K562 (cell line): ENCODE measurements at regions not wholly inside any gene's neighbourhood (a gene's known extent, or its start where the extent isn't known, plus 50 kb on each side); places are given as distances from the start of the nearest gene placed in this dataset.

Experiments
- ATAC-seq: fragments of 200-7000 bp; cut with Tn5 transposase; 3 replicates; pipeline ENCODE4 v1.9.1; 2020; ENCODE audit warnings: moderate library complexity
- BruUV-seq: library from RNA; stranded (reverse); fragments of 400-500 nt; replicated peaks from 2 replicates; lab custom pipeline; 2021; lab: Mats Ljungman, UMichigan
- CTCF ChIA-PET: fragments of 300-600 bp; formaldehyde crosslinking; extraction: SDS; loops from one replicate; lab custom pipeline; 2021; ENCODE audit warnings: low intra/inter-chr PET ratio; lab: Yijun Ruan, JAX
- POLR2A ChIA-PET: fragments of 300-600, 350-650 bp; sonication (Branson Sonifier 250); formaldehyde crosslinking; extraction: SDS; loops from one replicate; lab custom pipeline; 2021; ENCODE audit warnings: antibody characterized with exemption, inconsistent platforms; lab: Yijun Ruan, JAX
- DNase-seq, 4 experiments: peaks; one replicate each; pipeline versions ENCODE4 v3.0.0 to v3.0.0-alpha.2; 2011 to 2018; ENCODE audit warnings: low spot score in 3 of 4, mixed read lengths in 3 of 4; ENCODE audit errors: extremely low read depth in 1 of 4
- FAIRE-seq: peaks from 2 replicates; lab custom pipeline; 2011; peaks lifted over from hg19 to GRCh38; lab: Jason Lieb, UNC
- H2AFZ ChIP-seq: 2 replicates; pipeline ENCODE4 v1.6.0; 2011; ENCODE audit warnings: low read depth, low read length, control low read depth, inconsistent platforms
- H3K27ac ChIP-seq: fragments of 200-600 bp; 3 replicates; pipeline ENCODE4 v1.8.0; 2011; ENCODE audit warnings: low read depth, mild to moderate bottlenecking, control low read depth, inconsistent platforms, low read length, moderate library complexity, mixed read lengths; ENCODE audit errors: extremely low read depth
- H3K27me3 ChIP-seq, 2 experiments: fragments of 300-600 bp in 1 of 2; 2 replicates in 1 of 2; 3 replicates in 1 of 2; pipeline versions ENCODE4 v1.6.0 to v1.8.0; 2011; ENCODE audit warnings: inconsistent platforms in 2 of 2, low read length in 2 of 2, mild to moderate bottlenecking in 1 of 2, mixed read lengths in 1 of 2, moderate library complexity in 1 of 2; ENCODE audit not compliant: control insufficient read depth in 2 of 2, insufficient read depth in 2 of 2
- H3K36me3 ChIP-seq: fragments of 300-600 bp; 3 replicates; pipeline ENCODE4 v1.8.0; 2011; ENCODE audit warnings: mild to moderate bottlenecking, low read length, inconsistent platforms; ENCODE audit not compliant: control insufficient read depth, insufficient read depth
- H3K4me1 ChIP-seq, 2 experiments: fragments of 200-600 bp in 1 of 2; replicated peaks in 1 of 2; 2 replicates in 1 of 2; 3 replicates in 1 of 2; pipeline versions ENCODE4 v1.5.1 to v1.8.0; 2011; ENCODE audit warnings: inconsistent platforms in 2 of 2, low read length in 2 of 2, mild to moderate bottlenecking in 1 of 2, mixed read lengths in 1 of 2, moderate library complexity in 1 of 2; ENCODE audit not compliant: control insufficient read depth in 2 of 2, insufficient read depth in 2 of 2
- H3K4me2 ChIP-seq: 2 replicates; pipeline ENCODE4 v1.6.1; 2011; ENCODE audit warnings: low read length, control low read depth, inconsistent platforms, mixed read lengths; ENCODE audit not compliant: insufficient read depth
- H3K4me3 ChIP-seq: fragments of 200-600 bp; sonication (generic), shearing (Covaris generic); 2 replicates; pipeline ENCODE4 v1.5.1; 2016; ENCODE audit warnings: control low read depth, inconsistent platforms
- H3K79me2 ChIP-seq: fragments of 200-600 bp; 3 replicates; pipeline ENCODE4 v1.8.0; 2011; ENCODE audit warnings: low read length, inconsistent platforms; ENCODE audit not compliant: control insufficient read depth, insufficient read depth
- H3K9ac ChIP-seq, 2 experiments: 2 replicates each; pipeline versions ENCODE4 v1.6.0 to v1.6.1; 2011; ENCODE audit warnings: low read depth in 2 of 2, low read length in 2 of 2, control low read depth in 1 of 2, inconsistent platforms in 1 of 2, mild to moderate bottlenecking in 1 of 2, mixed read lengths in 1 of 2; ENCODE audit not compliant: insufficient read depth in 1 of 2
- H3K9me1 ChIP-seq: one replicate; pipeline ENCODE4 v1.6.0; 2011; ENCODE audit warnings: inconsistent platforms, mild to moderate bottlenecking, low read length, moderate library complexity; ENCODE audit not compliant: control insufficient read depth, insufficient read depth
- H3K9me3 ChIP-seq: replicated peaks from 2 replicates; pipeline ENCODE4 v1.5.1; 2011; ENCODE audit warnings: low read depth, low read length, inconsistent platforms; ENCODE audit not compliant: control insufficient read depth, insufficient read depth
- H4K20me1 ChIP-seq: replicated peaks from 2 replicates; pipeline ENCODE4 v1.6.1; 2011; ENCODE audit warnings: low read length, inconsistent platforms, mixed read lengths; ENCODE audit not compliant: control insufficient read depth, insufficient read depth
- CAMTA2 ChIP-seq: fragments of 250-450 bp; sonication (Bioruptor Pico); conservative IDR thresholded peaks from 2 replicates; pipeline ENCODE4 v1.5.1; 2022
- GABPB1 ChIP-seq: sonication (generic); formaldehyde crosslinking; IDR thresholded peaks from 2 replicates; pipeline ENCODE4 v1.8.0; 2022; ENCODE audit warnings: mild to moderate bottlenecking, missing genetic modification reagents
- HSF4 ChIP-seq: fragments of 250-450 bp; sonication (Bioruptor Pico); IDR thresholded peaks from 2 replicates; pipeline ENCODE4 v2.1.2; 2022; ENCODE audit warnings: mild to moderate bottlenecking, moderate library complexity, borderline replicate concordance
- IRF2 ChIP-seq: sonication (generic); formaldehyde crosslinking; IDR thresholded peaks from 2 replicates; pipeline ENCODE4 v1.8.1; 2022; ENCODE audit warnings: mild to moderate bottlenecking, missing genetic modification reagents
- MYC ChIP-seq, 2 experiments: fragments of 250-450 bp in 1 of 2; sonication (Bioruptor Pico) in 1 of 2; IDR thresholded peaks; 2 replicates each; pipeline versions ENCODE4 v1.5.1 to v1.6.1; 2012 to 2021; ENCODE audit warnings: low read depth in 2 of 2, borderline replicate concordance in 1 of 2, improper control_type of control experiment in 1 of 2, low read length in 1 of 2, mild to moderate bottlenecking in 1 of 2, moderate library complexity in 1 of 2
- SNRNP70 ChIP-seq: fragments of 200-400 bp; formaldehyde crosslinking; optimal IDR thresholded peaks from 2 replicates; pipeline ENCODE3; 2017; ENCODE audit warnings: low read depth, low read length
- TARDBP ChIP-seq: fragments of 450-650 bp; IDR thresholded peaks from 2 replicates; pipeline ENCODE4 v1.6.1; 2016
- TOE1 ChIP-seq, 2 experiments: fragments of 450-650 bp in 1 of 2; sonication (generic) in 1 of 2; formaldehyde crosslinking in 1 of 2; IDR thresholded peaks; 2 replicates each; pipeline versions ENCODE4 v1.7.1 to v1.8.0; 2016 to 2022; ENCODE audit warnings: borderline replicate concordance in 2 of 2, mild to moderate bottlenecking in 2 of 2, antibody characterized with exemption in 1 of 2, inconsistent platforms in 1 of 2, low read depth in 1 of 2, missing genetic modification reagents in 1 of 2, moderate library complexity in 1 of 2
- ZNF347 ChIP-seq: fragments of 450-650 bp; formaldehyde crosslinking; IDR thresholded peaks from 2 replicates; pipeline ENCODE4 v1.4.0; 2020; ENCODE audit warnings: low read depth, mild to moderate bottlenecking, moderate library complexity
- ZNF717 ChIP-seq: fragments of 250-450 bp; sonication (Bioruptor Pico); IDR thresholded peaks from 2 replicates; pipeline ENCODE4 v1.5.0; 2021
- WGBS: fragments of 100-300 bp; shearing (Covaris generic); methylation state at CpG from one replicate; pipeline ENCODE4 v1.1.6; 2016; ENCODE audit warnings: low coverage, mixed read lengths; ENCODE audit not compliant: insufficient coverage; ENCODE audit errors: missing lambda C conversion rate; 5-methylcytosine and 5-hydroxymethylcytosine counted together
- in situ Hi-C: fragments of 300-500 bp; cut with MboI; formaldehyde crosslinking; loops from 4 replicates; pipeline ENCODE4 v1.15.0; 2018; ENCODE audit warnings: inconsistent platforms, mixed read lengths
- intact Hi-C: fragments of 100-400 bp; cut with micrococcal nuclease; formaldehyde crosslinking; loops from 2 replicates; pipeline ENCODE4 v1.14.2; 2022
- TF ChIP-seq, protein P1 (sequence below): fragments of 450-650 bp; formaldehyde crosslinking; IDR thresholded peaks from 2 replicates; pipeline ENCODE4 v1.4.0; 2020; ENCODE audit warnings: mild to moderate bottlenecking, mixed read lengths
- TF ChIP-seq, protein P2 (sequence below): sonication (generic); formaldehyde crosslinking; IDR thresholded peaks from 2 replicates; pipeline ENCODE4 v1.8.1; 2022; ENCODE audit warnings: missing genetic modification reagents
- TF ChIP-seq, protein P3 (sequence below): fragments of 450-650 bp; IDR thresholded peaks from 2 replicates; pipeline ENCODE4 v1.6.1; 2014; ENCODE audit warnings: low read depth, mild to moderate bottlenecking, moderate library complexity, borderline replicate concordance
- TF ChIP-seq, protein P4 (sequence below): fragments of 250-450 bp; sonication (Bioruptor Pico); IDR thresholded peaks from 2 replicates; pipeline ENCODE4 v1.8.0; 2021; ENCODE audit warnings: moderate library complexity, mild to moderate bottlenecking, inconsistent platforms

DNA sequence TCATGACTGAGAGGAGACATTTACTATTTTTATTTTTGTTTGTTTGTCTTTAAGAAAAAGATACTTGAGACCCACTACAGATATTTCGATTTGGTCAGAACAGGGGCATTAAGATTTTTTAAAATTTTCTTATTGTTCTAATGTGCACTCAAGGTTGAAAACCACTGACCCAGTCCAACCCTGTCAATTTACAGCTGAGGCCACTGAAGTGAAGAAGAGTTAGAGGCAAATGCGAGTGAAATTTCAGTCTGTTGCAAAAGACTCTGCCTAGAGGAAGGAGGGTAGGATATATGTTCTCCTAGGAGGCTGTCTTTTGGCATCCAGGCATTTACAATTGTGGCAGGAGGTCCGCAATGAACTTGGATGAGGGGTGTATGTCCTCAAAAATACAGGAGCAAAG, 396.3 kb downstream of the RPS24 start:
- ATAC-seq, result no peak
- Histone ChIP-seq H3K4me2 (no peak overlapping the region), H4K20me1 (no peaks in the 10 kb centered on the region), H3K27me3 (peaks cover 0 to 20% of the 10 kb centered on the region in 2 experiments; a peak in 2 of 5 replicates), H3K79me2 (no peaks in the 10 kb centered on the region), H3K36me3 (no peaks in the 10 kb centered on the region), H3K4me1 (no peaks in the 10 kb centered on the region), H3K27ac (no peak overlapping the region), H2AFZ (no peak overlapping the region), H3K4me3 (no peak overlapping the region), H3K9ac (no peak overlapping the region), H3K9me3 (no peaks in the 10 kb centered on the region), H3K9me1 (no peaks in the 10 kb centered on the region)
- 0% methylated on average over 3 of the region's 3 CpGs for WGBS
- in situ Hi-C loops (no loop called here), intact Hi-C loops (loop anchor here (5.0 kb wide), 1 partner anchor 227 kb away; no protein-coding TSS in a partner anchor)
- POLR2A ChIA-PET, result no interaction called here
- CTCF ChIA-PET, result no interaction called here
- DNase-seq, result no peak
- TF ChIP-seq GABPB1, result no peak
- TF ChIP-seq ZNF347 (CRISPR knock-in tag), result no peak
- TF ChIP-seq, protein P1, sequence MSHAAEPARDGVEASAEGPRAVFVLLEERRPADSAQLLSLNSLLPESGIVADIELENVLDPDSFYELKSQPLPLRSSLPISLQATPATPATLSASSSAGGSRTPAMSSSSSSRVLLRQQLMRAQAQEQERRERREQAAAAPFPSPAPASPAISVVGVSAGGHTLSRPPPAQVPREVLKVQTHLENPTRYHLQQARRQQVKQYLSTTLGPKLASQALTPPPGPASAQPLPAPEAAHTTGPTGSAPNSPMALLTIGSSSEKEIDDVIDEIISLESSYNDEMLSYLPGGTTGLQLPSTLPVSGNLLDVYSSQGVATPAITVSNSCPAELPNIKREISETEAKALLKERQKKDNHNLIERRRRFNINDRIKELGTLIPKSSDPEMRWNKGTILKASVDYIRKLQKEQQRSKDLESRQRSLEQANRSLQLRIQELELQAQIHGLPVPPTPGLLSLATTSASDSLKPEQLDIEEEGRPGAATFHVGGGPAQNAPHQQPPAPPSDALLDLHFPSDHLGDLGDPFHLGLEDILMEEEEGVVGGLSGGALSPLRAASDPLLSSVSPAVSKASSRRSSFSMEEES (CRISPR knock-in tag), result no peak
- TF ChIP-seq, protein P2, sequence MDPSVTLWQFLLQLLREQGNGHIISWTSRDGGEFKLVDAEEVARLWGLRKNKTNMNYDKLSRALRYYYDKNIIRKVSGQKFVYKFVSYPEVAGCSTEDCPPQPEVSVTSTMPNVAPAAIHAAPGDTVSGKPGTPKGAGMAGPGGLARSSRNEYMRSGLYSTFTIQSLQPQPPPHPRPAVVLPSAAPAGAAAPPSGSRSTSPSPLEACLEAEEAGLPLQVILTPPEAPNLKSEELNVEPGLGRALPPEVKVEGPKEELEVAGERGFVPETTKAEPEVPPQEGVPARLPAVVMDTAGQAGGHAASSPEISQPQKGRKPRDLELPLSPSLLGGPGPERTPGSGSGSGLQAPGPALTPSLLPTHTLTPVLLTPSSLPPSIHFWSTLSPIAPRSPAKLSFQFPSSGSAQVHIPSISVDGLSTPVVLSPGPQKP (CRISPR knock-in tag), result no peak
- no peak for TF ChIP-seq MYC (IDR thresholded peaks at IDR 0.05; ENCODE audit: low read depth, low read length)
- no peak for TF ChIP-seq MYC (CRISPR knock-in tag; IDR thresholded peaks at IDR 0.05; ENCODE audit: borderline replicate concordance, low read depth)
- TF ChIP-seq IRF2 (CRISPR knock-in tag), result no peak
- TF ChIP-seq, protein P3, sequence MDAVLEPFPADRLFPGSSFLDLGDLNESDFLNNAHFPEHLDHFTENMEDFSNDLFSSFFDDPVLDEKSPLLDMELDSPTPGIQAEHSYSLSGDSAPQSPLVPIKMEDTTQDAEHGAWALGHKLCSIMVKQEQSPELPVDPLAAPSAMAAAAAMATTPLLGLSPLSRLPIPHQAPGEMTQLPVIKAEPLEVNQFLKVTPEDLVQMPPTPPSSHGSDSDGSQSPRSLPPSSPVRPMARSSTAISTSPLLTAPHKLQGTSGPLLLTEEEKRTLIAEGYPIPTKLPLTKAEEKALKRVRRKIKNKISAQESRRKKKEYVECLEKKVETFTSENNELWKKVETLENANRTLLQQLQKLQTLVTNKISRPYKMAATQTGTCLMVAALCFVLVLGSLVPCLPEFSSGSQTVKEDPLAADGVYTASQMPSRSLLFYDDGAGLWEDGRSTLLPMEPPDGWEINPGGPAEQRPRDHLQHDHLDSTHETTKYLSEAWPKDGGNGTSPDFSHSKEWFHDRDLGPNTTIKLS, result no peak
- TF ChIP-seq TOE1 (IDR thresholded peaks at IDR 0.05; ENCODE audit: borderline replicate concordance), result no peak
- no peak for TF ChIP-seq TOE1 (CRISPR knock-in tag; IDR thresholded peaks at IDR 0.05; ENCODE audit: borderline replicate concordance, low read depth)
- TF ChIP-seq, protein P4, sequence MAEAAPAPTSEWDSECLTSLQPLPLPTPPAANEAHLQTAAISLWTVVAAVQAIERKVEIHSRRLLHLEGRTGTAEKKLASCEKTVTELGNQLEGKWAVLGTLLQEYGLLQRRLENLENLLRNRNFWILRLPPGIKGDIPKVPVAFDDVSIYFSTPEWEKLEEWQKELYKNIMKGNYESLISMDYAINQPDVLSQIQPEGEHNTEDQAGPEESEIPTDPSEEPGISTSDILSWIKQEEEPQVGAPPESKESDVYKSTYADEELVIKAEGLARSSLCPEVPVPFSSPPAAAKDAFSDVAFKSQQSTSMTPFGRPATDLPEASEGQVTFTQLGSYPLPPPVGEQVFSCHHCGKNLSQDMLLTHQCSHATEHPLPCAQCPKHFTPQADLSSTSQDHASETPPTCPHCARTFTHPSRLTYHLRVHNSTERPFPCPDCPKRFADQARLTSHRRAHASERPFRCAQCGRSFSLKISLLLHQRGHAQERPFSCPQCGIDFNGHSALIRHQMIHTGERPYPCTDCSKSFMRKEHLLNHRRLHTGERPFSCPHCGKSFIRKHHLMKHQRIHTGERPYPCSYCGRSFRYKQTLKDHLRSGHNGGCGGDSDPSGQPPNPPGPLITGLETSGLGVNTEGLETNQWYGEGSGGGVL, result no peak
- TF ChIP-seq SNRNP70, result no peak
- TF ChIP-seq TARDBP, result no peak
- no peak for TF ChIP-seq CAMTA2 (CRISPR knock-in tag)
- TF ChIP-seq ZNF717, result no peak
- no peak for TF ChIP-seq HSF4
- no TSS peak for BruUV-seq
- FAIRE-seq, result no peak
